HCT116 (cell line): ENCODE measurements at regions not wholly inside any gene's neighbourhood (a gene's known extent, or its start where the extent isn't known, plus 50 kb on each side); places are given as distances from the start of the nearest gene placed in this dataset.

ENCODE experiments used
- ATAC-seq: fragments of 200-7000 bp; cut with Tn5 transposase; 2 replicates; pipeline ENCODE4 v1.9.1; 2020; ENCODE audit warnings: mild to moderate bottlenecking, moderate library complexity
- BruUV-seq: library from RNA; stranded (reverse); fragments of 400-500 nt; replicated peaks from 2 replicates; lab custom pipeline; 2021; lab: Mats Ljungman, UMichigan
- CTCF ChIA-PET: fragments of 300-600 bp; sonication (Branson Sonifier 250); formaldehyde crosslinking; loops from one replicate; lab custom pipeline; 2021; ENCODE audit warnings: antibody characterized with exemption; lab: Charles Lee
- POLR2A ChIA-PET: fragments of 300-600, 350-600 bp; sonication (Branson Sonifier 250); formaldehyde crosslinking; loops from one replicate; lab custom pipeline; 2021; ENCODE audit warnings: antibody characterized with exemption; lab: Charles Lee
- RAD21 ChIA-PET, 2 experiments: fragments of 300-600 bp; sonication (Branson Sonifier 250); formaldehyde crosslinking; loops; one replicate each; lab custom pipeline; 2023; ENCODE audit warnings: low total read pairs in 2 of 2; ENCODE audit not compliant: uncharacterized antibody in 2 of 2, unreplicated experiment in 2 of 2, low non-redundant PET in 1 of 2; lab: Charles Lee
- DNase-seq: peaks from one replicate; pipeline ENCODE4 v3.0.0-alpha.2; 2010; ENCODE audit warnings: low read depth, low spot score
- H2AFZ ChIP-seq: fragments of 200-600 bp; shearing (Covaris generic), sonication (generic); 2 replicates; pipeline ENCODE4 v1.6.1; 2017; ENCODE audit warnings: low read depth, mixed run types, mixed read lengths, antibody characterized with exemption, low read length; ENCODE audit not compliant: poor library complexity, severe bottlenecking
- H3K27ac ChIP-seq: 2 replicates; pipeline ENCODE4 v1.5.1; 2012; ENCODE audit warnings: low read depth, low read length
- H3K27me3 ChIP-seq: fragments of 200-600 bp; sonication (generic); 2 replicates; pipeline ENCODE4 v1.6.1; 2016; ENCODE audit warnings: mixed run types, low read length, mixed read lengths; ENCODE audit not compliant: insufficient read depth
- H3K36me3 ChIP-seq, 2 experiments: fragments of 200-500 bp in 1 of 2; fragments of 200-600 bp in 1 of 2; sonication (Bioruptor generic) in 1 of 2; sonication (generic) in 1 of 2; 2 replicates each; pipeline versions ENCODE4 v1.5.1 to v1.6.1; 2014 to 2016; ENCODE audit warnings: low read length in 2 of 2, inconsistent platforms in 1 of 2, mixed read lengths in 1 of 2, mixed run types in 1 of 2; ENCODE audit not compliant: insufficient read depth in 2 of 2, control insufficient read depth in 1 of 2
- H3K4me1 ChIP-seq, 2 experiments: fragments of 200-600 bp in 1 of 2; sonication (generic) in 1 of 2; 2 replicates each; pipeline versions ENCODE4 v1.5.1 to v1.6.1; 2012 to 2017; ENCODE audit warnings: low read length in 2 of 2, inconsistent platforms in 1 of 2, mild to moderate bottlenecking in 1 of 2, mixed read lengths in 1 of 2, mixed run types in 1 of 2, moderate library complexity in 1 of 2; ENCODE audit not compliant: insufficient read depth in 2 of 2, control insufficient read depth in 1 of 2
- H3K4me2 ChIP-seq: fragments of 200-600 bp; sonication (generic); 2 replicates; pipeline ENCODE4 v1.6.1; 2017; ENCODE audit warnings: mixed run types, low read length, mixed read lengths
- H3K4me3 ChIP-seq, 2 experiments: fragments of 200-600 bp in 1 of 2; sonication (generic) in 1 of 2; replicated peaks in 1 of 2; 2 replicates each; pipeline ENCODE4 v1.5.1; 2011 to 2016; ENCODE audit warnings: low read length in 2 of 2, control low read depth in 1 of 2, low read depth in 1 of 2, mild to moderate bottlenecking in 1 of 2, mixed read lengths in 1 of 2, mixed run types in 1 of 2
- H3K79me2 ChIP-seq: fragments of 200-600 bp; sonication (generic); 2 replicates; pipeline ENCODE4 v1.6.1; 2017; ENCODE audit warnings: mild to moderate bottlenecking, mixed run types, low read length, moderate library complexity, mixed read lengths; ENCODE audit not compliant: insufficient read depth
- H3K9ac ChIP-seq: fragments of 200-600 bp; sonication (generic); 2 replicates; pipeline ENCODE4 v1.6.1; 2016; ENCODE audit warnings: low read length, mixed read lengths
- H3K9me2 ChIP-seq: fragments of 200-600 bp; sonication (generic), shearing (Covaris generic); 2 replicates; pipeline ENCODE4 v1.6.1; 2017; ENCODE audit warnings: mixed run types, mild to moderate bottlenecking, moderate library complexity; ENCODE audit not compliant: insufficient read depth
- H3K9me3 ChIP-seq, 2 experiments: fragments of 200-500 bp in 1 of 2; fragments of 200-600 bp in 1 of 2; sonication (Bioruptor generic) in 1 of 2; sonication (generic) in 1 of 2; 2 replicates each; pipeline ENCODE4 v1.6.1; 2014 to 2017; ENCODE audit warnings: low read length in 2 of 2, mixed read lengths in 2 of 2, inconsistent platforms in 1 of 2, low read depth in 1 of 2, mild to moderate bottlenecking in 1 of 2, mixed run types in 1 of 2, moderate library complexity in 1 of 2; ENCODE audit not compliant: control insufficient read depth in 1 of 2, insufficient read depth in 1 of 2
- H4K20me1 ChIP-seq: fragments of 200-600 bp; sonication (generic), shearing (Covaris generic); 2 replicates; pipeline ENCODE4 v1.6.1; 2017; ENCODE audit warnings: mixed run types, mild to moderate bottlenecking, moderate library complexity; ENCODE audit not compliant: insufficient read depth
- ATF3 ChIP-seq: IDR thresholded peaks from 2 replicates; pipeline ENCODE4 v1.6.1; 2012
- CEBPB ChIP-seq: IDR thresholded peaks from 2 replicates; pipeline ENCODE4 v1.6.1; 2012; ENCODE audit warnings: low read depth
- CTCF ChIP-seq, 3 experiments: fragments of 200-600 bp in 1 of 3; sonication (generic) in 1 of 3; IDR thresholded peaks in 2 of 3; conservative IDR thresholded peaks in 1 of 3; 2 replicates each; pipeline ENCODE4 v1.5.1; 2012 to 2017; ENCODE audit warnings: low read depth in 2 of 3, low read length in 2 of 3, antibody characterized with exemption in 1 of 3, borderline replicate concordance in 1 of 3, control low read depth in 1 of 3, mild to moderate bottlenecking in 1 of 3, mixed read lengths in 1 of 3, mixed run types in 1 of 3, moderate library complexity in 1 of 3; ENCODE audit not compliant: insufficient read depth in 1 of 3
- EGR1 ChIP-seq: IDR thresholded peaks from 2 replicates; pipeline ENCODE4 v1.6.1; 2012; ENCODE audit warnings: low read depth
- EZH2 ChIP-seq: fragments of 200-600 bp; sonication (generic); IDR thresholded peaks from 2 replicates; pipeline ENCODE4 v1.6.1; 2017; ENCODE audit warnings: antibody characterized with exemption, mixed run types
- EZH2phosphoT487 ChIP-seq: fragments of 200-600 bp; IDR thresholded peaks from 2 replicates; pipeline ENCODE4 v1.6.1; 2018; ENCODE audit warnings: antibody characterized with exemption, borderline replicate concordance
- FOSL1 ChIP-seq: IDR thresholded peaks from 2 replicates; pipeline ENCODE4 v1.6.1; 2012; ENCODE audit warnings: low read depth
- JUND ChIP-seq: IDR thresholded peaks from 2 replicates; pipeline ENCODE4 v1.6.1; 2012
- MAX ChIP-seq: IDR thresholded peaks from 2 replicates; pipeline ENCODE4 v1.6.1; 2012
- POLR2AphosphoS5 ChIP-seq: IDR thresholded peaks from 2 replicates; pipeline ENCODE4 v1.6.1; 2011; ENCODE audit warnings: mild to moderate bottlenecking, low read depth, low read length, moderate library complexity
- RAD21 ChIP-seq: IDR thresholded peaks from 2 replicates; pipeline ENCODE4 v1.6.1; 2012; ENCODE audit warnings: low read depth, mild to moderate bottlenecking
- YY1 ChIP-seq: IDR thresholded peaks from 2 replicates; pipeline ENCODE4 v1.6.1; 2011; ENCODE audit warnings: low read length, low read depth, moderate library complexity, mild to moderate bottlenecking; ENCODE audit not compliant: insufficient replicate concordance; ENCODE audit errors: extremely low read depth
- ZFX ChIP-seq: fragments of 450-650 bp; IDR thresholded peaks from 2 replicates; pipeline ENCODE4 v1.6.1; 2017
- intact Hi-C: fragments of 100-400 bp; cut with micrococcal nuclease; formaldehyde crosslinking; loops from 2 replicates; pipeline ENCODE4 v1.10.0; 2022
- TF ChIP-seq, protein P1 (sequence below): IDR thresholded peaks from 2 replicates; pipeline ENCODE4 v1.6.1; 2012; ENCODE audit warnings: low read depth

- H3K79me2 ChIP-seq = no peaks in the 10 kb centered on the region
- no peaks in the 10 kb centered on the region for H4K20me1 ChIP-seq
- H3K9ac ChIP-seq = no peak overlapping the region
- H3K4me2 ChIP-seq = peak overlapping the region; percentile 51
- H3K4me1 ChIP-seq = peaks cover 0 to 20% of the 10 kb centered on the region in 2 experiments; a peak in 2 of 4 replicates
- H3K9me2 ChIP-seq = no peaks in the 10 kb centered on the region
- DNase-seq = no peak
- ChIA-PET RAD21 (no interaction called here), CTCF (no interaction called here), POLR2A (no interaction called here)
- H3K27ac ChIP-seq = no peak overlapping the region
- intact Hi-C loops = no loop called here
- H3K36me3 ChIP-seq = no peaks in the 10 kb centered on the region
- TF ChIP-seq EZH2 (no peak), JUND (peak; percentile 31; the same call in 1 of the 2 replicates), FOSL1 (peak; percentile 41)
- peak overlapping the region; percentile 75 for H2AFZ ChIP-seq
- H3K27me3 ChIP-seq = no peaks in the 10 kb centered on the region
- BruUV-seq = no TSS peak
- H3K4me3 ChIP-seq = no peak overlapping the region
- no peak for ATAC-seq
- H3K9me3 ChIP-seq = no peaks in the 10 kb centered on the region
Observed at GRCh38 chr4:148514041-148514440, 71.8 kb upstream of the NR3C2 start.

DNA sequence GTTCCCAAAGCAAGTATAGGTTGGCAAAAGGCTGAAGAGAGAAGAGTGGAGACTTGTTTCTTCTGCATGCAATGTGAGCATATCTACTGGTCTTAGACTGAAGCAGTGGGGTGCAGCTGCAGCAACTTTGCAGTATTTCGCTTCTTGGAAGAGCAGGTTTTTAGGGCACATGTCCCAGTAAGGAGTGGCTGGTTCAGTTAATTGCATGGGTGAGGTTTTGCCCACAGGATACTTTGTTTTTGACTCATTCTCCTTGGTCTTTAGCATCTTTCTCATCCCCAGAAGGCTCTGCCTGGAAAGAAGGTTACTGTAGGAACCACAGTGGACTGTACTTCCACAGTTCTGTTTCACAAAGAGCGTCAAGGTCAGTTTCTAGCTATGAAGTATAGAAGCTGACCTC is 68.0 kb upstream of the NR3C2 start:
- Histone ChIP-seq H3K27ac (no peak overlapping the region), H3K36me3 (no peaks in the 10 kb centered on the region), H3K79me2 (no peaks in the 10 kb centered on the region), H2AFZ (no peak overlapping the region), H4K20me1 (no peaks in the 10 kb centered on the region), H3K4me3 (no peak overlapping the region), H3K4me1 (peaks cover 0 to 15% of the 10 kb centered on the region in 2 experiments; a peak in 2 of 4 replicates), H3K9me3 (no peaks in the 10 kb centered on the region), H3K9ac (no peak overlapping the region), H3K4me2 (no peak overlapping the region), H3K27me3 (no peaks in the 10 kb centered on the region), H3K9me2 (no peaks in the 10 kb centered on the region)
- ChIA-PET POLR2A (no interaction called here), CTCF (no interaction called here), RAD21 (no interaction called here)
- BruUV-seq = no TSS peak
- TF ChIP-seq YY1 = no peak
- TF ChIP-seq ZFX = no peak
- no peak for TF ChIP-seq MAX
- no peak for TF ChIP-seq CEBPB
- TF ChIP-seq POLR2AphosphoS5 = no peak
- TF ChIP-seq ATF3 = no peak
- TF ChIP-seq EGR1 = no peak
- no peak for TF ChIP-seq CTCF (IDR thresholded peaks at IDR 0.05 in 2 of 3, conservative IDR thresholded peaks at IDR 0.05 in 1 of 3; ENCODE audit: borderline replicate concordance in 1 of 3, insufficient read depth in 1 of 3, low read depth in 2 of 3, low read length in 2 of 3)
- TF ChIP-seq RAD21 = no peak
- TF ChIP-seq EZH2 = no peak
- TF ChIP-seq, protein P1, sequence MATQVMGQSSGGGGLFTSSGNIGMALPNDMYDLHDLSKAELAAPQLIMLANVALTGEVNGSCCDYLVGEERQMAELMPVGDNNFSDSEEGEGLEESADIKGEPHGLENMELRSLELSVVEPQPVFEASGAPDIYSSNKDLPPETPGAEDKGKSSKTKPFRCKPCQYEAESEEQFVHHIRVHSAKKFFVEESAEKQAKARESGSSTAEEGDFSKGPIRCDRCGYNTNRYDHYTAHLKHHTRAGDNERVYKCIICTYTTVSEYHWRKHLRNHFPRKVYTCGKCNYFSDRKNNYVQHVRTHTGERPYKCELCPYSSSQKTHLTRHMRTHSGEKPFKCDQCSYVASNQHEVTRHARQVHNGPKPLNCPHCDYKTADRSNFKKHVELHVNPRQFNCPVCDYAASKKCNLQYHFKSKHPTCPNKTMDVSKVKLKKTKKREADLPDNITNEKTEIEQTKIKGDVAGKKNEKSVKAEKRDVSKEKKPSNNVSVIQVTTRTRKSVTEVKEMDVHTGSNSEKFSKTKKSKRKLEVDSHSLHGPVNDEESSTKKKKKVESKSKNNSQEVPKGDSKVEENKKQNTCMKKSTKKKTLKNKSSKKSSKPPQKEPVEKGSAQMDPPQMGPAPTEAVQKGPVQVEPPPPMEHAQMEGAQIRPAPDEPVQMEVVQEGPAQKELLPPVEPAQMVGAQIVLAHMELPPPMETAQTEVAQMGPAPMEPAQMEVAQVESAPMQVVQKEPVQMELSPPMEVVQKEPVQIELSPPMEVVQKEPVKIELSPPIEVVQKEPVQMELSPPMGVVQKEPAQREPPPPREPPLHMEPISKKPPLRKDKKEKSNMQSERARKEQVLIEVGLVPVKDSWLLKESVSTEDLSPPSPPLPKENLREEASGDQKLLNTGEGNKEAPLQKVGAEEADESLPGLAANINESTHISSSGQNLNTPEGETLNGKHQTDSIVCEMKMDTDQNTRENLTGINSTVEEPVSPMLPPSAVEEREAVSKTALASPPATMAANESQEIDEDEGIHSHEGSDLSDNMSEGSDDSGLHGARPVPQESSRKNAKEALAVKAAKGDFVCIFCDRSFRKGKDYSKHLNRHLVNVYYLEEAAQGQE = no peak
- no peak for TF ChIP-seq EZH2phosphoT487
- intact Hi-C loops = no loop called here
- DNase-seq (no peak), ATAC-seq (no peak)
